GM23338 (cell line): ENCODE measurements at regions not wholly inside any gene's neighbourhood (a gene's known extent, or its start where the extent isn't known, plus 50 kb on each side); places are given as distances from the start of the nearest gene placed in this dataset.

ENCODE experiments used
- ATAC-seq: fragments of 200-7000 bp; cut with Tn5 transposase; 3 replicates; pipeline ENCODE4 v1.9.1; 2020
- DNase-seq: peaks from one replicate; pipeline ENCODE4 v3.0.0-alpha.2; 2015; ENCODE audit warnings: low spot score
- H2AFZ ChIP-seq: fragments of 200-600 bp; sonication (generic); 2 replicates; pipeline ENCODE4 v1.8.0; 2016; ENCODE audit warnings: antibody characterized with exemption, mild to moderate bottlenecking, moderate library complexity
- H3F3A ChIP-seq: fragments of 200-600 bp; sonication (generic); replicated peaks from 2 replicates; pipeline ENCODE4 v1.8.0; 2017; ENCODE audit warnings: antibody characterized with exemption, mixed run types, low read depth
- H3K27ac ChIP-seq: fragments of 200-600 bp; sonication (generic); 2 replicates; pipeline ENCODE4 v1.6.1; 2016; ENCODE audit warnings: low read depth
- H3K27me3 ChIP-seq: fragments of 200-600 bp; sonication (generic); 2 replicates; pipeline ENCODE4 v1.8.0; 2016; ENCODE audit warnings: mild to moderate bottlenecking, mixed run types, moderate library complexity; ENCODE audit not compliant: insufficient read depth
- H3K36me3 ChIP-seq: fragments of 200-600 bp; sonication (generic); 2 replicates; pipeline ENCODE4 v1.8.0; 2016; ENCODE audit warnings: mild to moderate bottlenecking; ENCODE audit not compliant: insufficient read depth
- H3K4me1 ChIP-seq: fragments of 200-600 bp; sonication (generic); 2 replicates; pipeline ENCODE4 v1.8.0; 2016; ENCODE audit warnings: mild to moderate bottlenecking, moderate library complexity; ENCODE audit not compliant: insufficient read depth
- H3K4me2 ChIP-seq: fragments of 200-600 bp; sonication (generic); 2 replicates; pipeline ENCODE4 v1.7.1; 2017; ENCODE audit warnings: mixed run types
- H3K4me3 ChIP-seq: fragments of 200-600 bp; sonication (generic); 2 replicates; pipeline ENCODE4 v1.6.1; 2016; ENCODE audit warnings: mixed run types
- H3K79me2 ChIP-seq: fragments of 200-600 bp; sonication (generic); replicated peaks from 2 replicates; pipeline ENCODE4 v1.8.0; 2017; ENCODE audit warnings: mild to moderate bottlenecking; ENCODE audit not compliant: insufficient read depth
- H3K9me2 ChIP-seq: fragments of 200-600 bp; sonication (generic); 2 replicates; pipeline ENCODE4 v1.8.0; 2017; ENCODE audit not compliant: insufficient read depth
- H4K20me1 ChIP-seq: fragments of 200-600 bp; sonication (generic); replicated peaks from 2 replicates; pipeline ENCODE4 v1.8.0; 2017; ENCODE audit warnings: mild to moderate bottlenecking; ENCODE audit not compliant: insufficient read depth
- H3K27ac Mint-ChIP-seq: 2 replicates; pipeline ENCODE4 v1.8.0; 2020; ENCODE audit warnings: inconsistent platforms, mild to moderate bottlenecking, moderate library complexity, mixed read lengths
- H3K27me3 Mint-ChIP-seq: 3 replicates; pipeline ENCODE4 v1.8.0; 2022; ENCODE audit warnings: low read depth, mild to moderate bottlenecking, moderate library complexity, mixed read lengths, inconsistent platforms; ENCODE audit not compliant: insufficient read depth, poor library complexity
- H3K36me3 Mint-ChIP-seq: 3 replicates; pipeline ENCODE4 v1.8.0; 2021; ENCODE audit warnings: low read depth, mild to moderate bottlenecking, inconsistent platforms, moderate library complexity, mixed read lengths
- H3K4me1 Mint-ChIP-seq: 3 replicates; pipeline ENCODE4 v1.8.0; 2020; ENCODE audit warnings: mild to moderate bottlenecking, inconsistent platforms, mixed read lengths
- H3K4me3 Mint-ChIP-seq: 3 replicates; pipeline ENCODE4 v1.8.0; 2021; ENCODE audit warnings: moderate library complexity, mild to moderate bottlenecking, inconsistent platforms, mixed read lengths
- H3K9me3 Mint-ChIP-seq: 3 replicates; pipeline ENCODE4 v1.8.0; 2020; ENCODE audit warnings: moderate library complexity, mild to moderate bottlenecking, inconsistent platforms, mixed read lengths
- CREB1 ChIP-seq: fragments of 250-450 bp; sonication (Bioruptor Pico); IDR thresholded peaks from 2 replicates; pipeline ENCODE4 v1.5.0; 2020; ENCODE audit warnings: low read depth, mild to moderate bottlenecking, moderate library complexity
- CTCF ChIP-seq, 2 experiments: fragments of 200-600 bp in 1 of 2; sonication (generic) in 1 of 2; conservative IDR thresholded peaks; 2 replicates each; pipeline versions ENCODE4 v1.5.1 to v1.6.1; 2016 to 2017; ENCODE audit warnings: antibody characterized with exemption in 2 of 2, low read depth in 2 of 2, mild to moderate bottlenecking in 2 of 2, moderate library complexity in 1 of 2
- ETS1 ChIP-seq: IDR thresholded peaks from 2 replicates; pipeline ENCODE4 v1.6.1; 2016; ENCODE audit warnings: antibody characterized with exemption
- EZH2 ChIP-seq: fragments of 200-600 bp; sonication (generic); IDR thresholded peaks from one replicate; pipeline ENCODE4 v1.8.0; 2017; ENCODE audit warnings: antibody characterized with exemption, mild to moderate bottlenecking, low read depth; ENCODE audit not compliant: unreplicated experiment
- EZH2phosphoT487 ChIP-seq: fragments of 200-600 bp; sonication (generic); IDR thresholded peaks from one replicate; pipeline ENCODE4 v1.8.1; 2018; ENCODE audit warnings: antibody characterized with exemption; ENCODE audit not compliant: unreplicated experiment
- JUNB ChIP-seq: IDR thresholded peaks from one replicate; pipeline ENCODE4 v1.6.1; 2016; ENCODE audit warnings: antibody characterized with exemption; ENCODE audit not compliant: unreplicated experiment
- NANOG ChIP-seq: IDR thresholded peaks from 2 replicates; pipeline ENCODE4 v1.6.1; 2016; ENCODE audit warnings: antibody characterized with exemption, borderline replicate concordance
- POLR2AphosphoS5 ChIP-seq: IDR thresholded peaks from 2 replicates; pipeline ENCODE4 v1.6.1; 2016; ENCODE audit warnings: antibody characterized with exemption, low read depth
- REST ChIP-seq: IDR thresholded peaks from one replicate; pipeline ENCODE4 v1.6.1; 2018; ENCODE audit warnings: antibody characterized with exemption; ENCODE audit not compliant: unreplicated experiment
- STAT1 ChIP-seq: IDR thresholded peaks from one replicate; pipeline ENCODE4 v1.6.1; 2016; ENCODE audit warnings: antibody characterized with exemption; ENCODE audit not compliant: unreplicated experiment
- ZNF114 ChIP-seq: fragments of 250-450 bp; sonication (Bioruptor Pico); IDR thresholded peaks from 2 replicates; pipeline ENCODE4 v1.5.0; 2020; ENCODE audit warnings: mild to moderate bottlenecking, moderate library complexity
- ZNF331 ChIP-seq: fragments of 250-450 bp; sonication (Bioruptor Pico); IDR thresholded peaks from 2 replicates; pipeline ENCODE4 v1.5.0; 2020; ENCODE audit warnings: low read depth, mild to moderate bottlenecking, moderate library complexity
- ZNF462 ChIP-seq: fragments of 250-450 bp; sonication (Bioruptor Pico); IDR thresholded peaks from 2 replicates; pipeline ENCODE4 v1.5.0; 2020; ENCODE audit warnings: mild to moderate bottlenecking, moderate library complexity

GRCh38 chr7:22581099-22581498 lies 81.1 kb upstream of the STEAP1B start (continued):
- TF ChIP-seq CREB1, result no peak

- DNase-seq, result no peak
- peaks cover 4% of the 10 kb centered on the region; the same call in 1 of the 2 replicates for H3K4me1 ChIP-seq
- peaks cover 3% of the 10 kb centered on the region for H3K27me3 Mint-ChIP-seq
- no peaks in the 10 kb centered on the region for H3K36me3 ChIP-seq
- H3K36me3 Mint-ChIP-seq, result no peaks in the 10 kb centered on the region
- no peak overlapping the region for H2AFZ ChIP-seq
- peaks cover 12% of the 10 kb centered on the region for H3K9me2 ChIP-seq
- H3K27me3 ChIP-seq, result no peaks in the 10 kb centered on the region
- H3K9me3 Mint-ChIP-seq, result no peaks in the 10 kb centered on the region; the same call in 2 of the 3 replicates
- H3K4me2 ChIP-seq, result no peak overlapping the region
- H3K27ac Mint-ChIP-seq, result no peak overlapping the region
- TF ChIP-seq NANOG (no peak), CTCF (conservative IDR thresholded peaks at IDR 0.05; ENCODE audit: low read depth in 2 of 2) (no peak), CREB1 (no peak), ZNF462 (CRISPR knock-in tag) (no peak), EZH2 (no peak), ETS1 (no peak), EZH2phosphoT487 (no peak), JUNB (no peak), REST (no peak), ZNF331 (CRISPR knock-in tag) (no peak), POLR2AphosphoS5 (no peak), STAT1 (no peak), ZNF114 (CRISPR knock-in tag) (no peak)
- H4K20me1 ChIP-seq, result no peaks in the 10 kb centered on the region
- H3K79me2 ChIP-seq, result no peaks in the 10 kb centered on the region
- H3K4me1 Mint-ChIP-seq, result peaks cover 16% of the 10 kb centered on the region
- H3K4me3 ChIP-seq, result no peak overlapping the region
- H3K27ac ChIP-seq, result no peak overlapping the region
- H3K4me3 Mint-ChIP-seq, result no peak overlapping the region
- no peak for ATAC-seq
- H3F3A ChIP-seq, result no peaks in the 10 kb centered on the region
Measured at GRCh38 chr7:22579961-22580360, 80.0 kb upstream of the STEAP1B start.
